ENCODE measurements at regions not wholly inside any gene's neighbourhood (a gene's known extent, or its start where the extent isn't known, plus 50 kb on each side); places are given as distances from the start of the nearest gene placed in this dataset.
"Not testable (repeated sequence)": the region's sequence is repeated elsewhere in the genome, so short reads cannot be mapped to it uniquely, and the experiment has no call there.

GRCh38 chr6:51477711-51478311 is 609.6 kb downstream of the PKHD1 start:
- TF ChIP-seq CTCF (IDR thresholded peaks at IDR 0.05; ENCODE audit: insufficient read depth, low read length, poor library complexity, severe bottlenecking): no peak
- TF ChIP-seq EZH2phosphoT487 (conservative IDR thresholded peaks at IDR 0.05; ENCODE audit: low read length): no peak
- Histone ChIP-seq H3K27ac (ENCODE audit: low read depth, low read length) (no peak overlapping the region), H3K36me3 (ENCODE audit: low read length) (no peaks in the 10 kb centered on the region), H2AFZ (ENCODE audit: low read depth, low read length, severe bottlenecking) (no peak overlapping the region), H3K9me2 (replicated peaks; ENCODE audit: insufficient read depth, low read length) (no peaks in the 10 kb centered on the region), H3K79me2 (ENCODE audit: insufficient read depth, low read length) (no peaks in the 10 kb centered on the region), H3F3A (ENCODE audit: insufficient read depth) (no peaks in the 10 kb centered on the region), H3K9ac (ENCODE audit: low read length) (no peak overlapping the region), H3K4me3 (ENCODE audit: insufficient read depth, low read length, poor library complexity, severe bottlenecking) (no peak overlapping the region), H3K27me3 (ENCODE audit: low read length) (no peaks in the 10 kb centered on the region; the same call in 1 of the 2 replicates), H3K9me3 (ENCODE audit: insufficient read depth, low read length) (no peaks in the 10 kb centered on the region), H3K4me2 (ENCODE audit: low read depth, low read length, poor library complexity, severe bottlenecking) (no peak overlapping the region), H4K20me1 (ENCODE audit: low read depth, low read length) (no peaks in the 10 kb centered on the region)

- H3K27ac ChIP-seq (ENCODE audit: low read depth, low read length): no peak overlapping the region
Observed at GRCh38 chr6:51479296-51479695, 608.1 kb downstream of the PKHD1 start.

GRCh38 chr6:51480040-51480439 is 607.4 kb downstream of the PKHD1 start:
- Histone ChIP-seq H3K9me3 (ENCODE audit: insufficient read depth, low read length) (no peaks in the 10 kb centered on the region), H3K4me2 (ENCODE audit: low read depth, low read length, poor library complexity, severe bottlenecking) (no peak overlapping the region), H3K27me3 (ENCODE audit: low read length) (no peaks in the 10 kb centered on the region; the same call in 1 of the 2 replicates), H3K36me3 (ENCODE audit: low read length) (no peaks in the 10 kb centered on the region), H3K79me2 (ENCODE audit: insufficient read depth, low read length) (no peaks in the 10 kb centered on the region), H4K20me1 (ENCODE audit: low read depth, low read length) (no peaks in the 10 kb centered on the region), H3K9me2 (replicated peaks; ENCODE audit: insufficient read depth, low read length) (no peaks in the 10 kb centered on the region), H3K4me3 (ENCODE audit: insufficient read depth, low read length, poor library complexity, severe bottlenecking) (no peak overlapping the region), H3F3A (ENCODE audit: insufficient read depth) (no peaks in the 10 kb centered on the region), H3K9ac (ENCODE audit: low read length) (no peak overlapping the region), H2AFZ (ENCODE audit: low read depth, low read length, severe bottlenecking) (no peak overlapping the region), H3K27ac (ENCODE audit: low read depth, low read length) (no peak overlapping the region)
- no peak for TF ChIP-seq CTCF (IDR thresholded peaks at IDR 0.05; ENCODE audit: insufficient read depth, low read length, poor library complexity, severe bottlenecking)
- no peak for TF ChIP-seq EZH2phosphoT487 (conservative IDR thresholded peaks at IDR 0.05; ENCODE audit: low read length)

More at GRCh38 chr6:51479296-51479695, 608.1 kb downstream of the PKHD1 start:
- TF ChIP-seq EZH2phosphoT487 (conservative IDR thresholded peaks at IDR 0.05; ENCODE audit: low read length): no peak
- no peak for TF ChIP-seq CTCF (IDR thresholded peaks at IDR 0.05; ENCODE audit: insufficient read depth, low read length, poor library complexity, severe bottlenecking)
- H3F3A ChIP-seq (ENCODE audit: insufficient read depth): no peaks in the 10 kb centered on the region
- no peak overlapping the region for H3K9ac ChIP-seq (ENCODE audit: low read length)
- H2AFZ ChIP-seq (ENCODE audit: low read depth, low read length, severe bottlenecking): no peak overlapping the region
- H3K9me3 ChIP-seq (ENCODE audit: insufficient read depth, low read length): no peaks in the 10 kb centered on the region
- no peaks in the 10 kb centered on the region for H4K20me1 ChIP-seq (ENCODE audit: low read depth, low read length)
- no peak overlapping the region for H3K4me2 ChIP-seq (ENCODE audit: low read depth, low read length, poor library complexity, severe bottlenecking)
- H3K4me3 ChIP-seq (ENCODE audit: insufficient read depth, low read length, poor library complexity, severe bottlenecking): no peak overlapping the region
- H3K27me3 ChIP-seq (ENCODE audit: low read length): no peaks in the 10 kb centered on the region; the same call in 1 of the 2 replicates
- H3K36me3 ChIP-seq (ENCODE audit: low read length): no peaks in the 10 kb centered on the region
- no peaks in the 10 kb centered on the region for H3K9me2 ChIP-seq (replicated peaks; ENCODE audit: insufficient read depth, low read length)
- no peaks in the 10 kb centered on the region for H3K79me2 ChIP-seq (ENCODE audit: insufficient read depth, low read length)

- H3K27ac ChIP-seq (ENCODE audit: low read depth, low read length); H3K27me3 ChIP-seq (ENCODE audit: low read length); H3K79me2 ChIP-seq (ENCODE audit: insufficient read depth, low read length); H3K4me2 ChIP-seq (ENCODE audit: low read depth, low read length, poor library complexity, severe bottlenecking); H3K9ac ChIP-seq (ENCODE audit: low read length); H3K9me2 ChIP-seq (replicated peaks; ENCODE audit: insufficient read depth, low read length); H4K20me1 ChIP-seq (ENCODE audit: low read depth, low read length); H2AFZ ChIP-seq (ENCODE audit: low read depth, low read length, severe bottlenecking); H3F3A ChIP-seq (ENCODE audit: insufficient read depth); H3K9me3 ChIP-seq (ENCODE audit: insufficient read depth, low read length); H3K36me3 ChIP-seq (ENCODE audit: low read length); H3K4me3 ChIP-seq (ENCODE audit: insufficient read depth, low read length, poor library complexity, severe bottlenecking): not testable (repeated sequence)
Observed at GRCh38 chr6:51485869-51486268, 601.5 kb downstream of the PKHD1 start.
